Spleen (tissue), 7 donors: ENCODE measurements at regions not wholly inside any gene's neighbourhood (a gene's known extent, or its start where the extent isn't known, plus 50 kb on each side); places are given as distances from the start of the nearest gene placed in this dataset.

Experiments
- CTCF ChIP-seq, 11 experiments: fragments of 200-600 bp in 7 of 11; fragments of 450-650 bp in 4 of 11; sonication (generic) in 4 of 11; IDR thresholded peaks in 8 of 11; conservative IDR thresholded peaks in 3 of 11; 1 replicate in 7 of 11; 2 replicates in 4 of 11; pipeline versions ENCODE4 v1.4.0 to v1.8.0; 2016 to 2021; ENCODE audit warnings: antibody characterized with exemption in 11 of 11, inconsistent platforms in 4 of 11, mild to moderate bottlenecking in 1 of 11
- POLR2A ChIP-seq, 3 donors: fragments of 450-650 bp; IDR thresholded peaks; one replicate each; pipeline ENCODE4 v1.5.1; 2017; ENCODE audit warnings: antibody characterized with exemption in 3 of 3, mild to moderate bottlenecking in 1 of 3
- POLR2AphosphoS5 ChIP-seq, 3 donors: sonication (generic); formaldehyde crosslinking; IDR thresholded peaks; one replicate each; pipeline ENCODE4 v1.5.1; 2017; ENCODE audit warnings: antibody characterized with exemption in 3 of 3
- donor health status: DM: no; HTN: no; CAD: no; lungs with moderate emphysema.
- donor health status: DM: no; HTN: no; CAD: no.
- donor health status: DM: no; HTN: no; CAD: no.

DNA sequence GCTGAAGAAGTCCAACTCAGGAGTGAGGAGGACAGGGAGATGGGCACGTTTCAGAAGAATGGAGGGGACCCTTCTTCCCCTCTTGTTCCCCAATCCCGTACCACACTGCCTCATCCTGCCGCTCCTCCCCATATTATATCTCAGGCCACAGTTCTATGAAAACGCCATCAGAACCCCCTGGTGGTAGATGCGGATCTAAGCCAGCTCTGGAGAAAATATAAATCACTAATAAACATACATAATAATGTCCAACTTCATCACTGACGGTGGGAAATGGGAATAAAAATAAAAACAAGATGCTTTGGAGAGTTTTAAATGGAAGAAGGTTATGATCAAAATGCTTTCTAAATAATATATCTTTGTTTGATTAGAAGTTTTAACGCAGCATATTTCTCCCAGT lies 400.3 kb downstream of the CADM1 start:
- TF ChIP-seq CTCF (IDR thresholded peaks at IDR 0.05 in 8 of 11, conservative IDR thresholded peaks at IDR 0.05 in 3 of 11) (no peak), POLR2A (IDR thresholded peaks at IDR 0.05) (no peak), POLR2AphosphoS5 (IDR thresholded peaks at IDR 0.05) (no peak)
